COLO668 (cell line): ENCODE measurements at regions not wholly inside any gene's neighbourhood (a gene's known extent, or its start where the extent isn't known, plus 50 kb on each side); places are given as distances from the start of the nearest gene placed in this dataset.

ENCODE experiments used
- DNase-seq: peaks from one replicate; lab custom pipeline; 2025; ENCODE audit not compliant: unreplicated experiment; lab: John Stamatoyannopoulos, UW

- no peak for DNase-seq
Observed at GRCh38 chr12:9260931-9261330, 52.7 kb upstream of the PZP start.

- no peak for DNase-seq
Observed at GRCh38 chr12:9258676-9259075, 50.5 kb upstream of the PZP start.
